ENCODE measurements at regions not wholly inside any gene's neighbourhood (a gene's known extent, or its start where the extent isn't known, plus 50 kb on each side); places are given as distances from the start of the nearest gene placed in this dataset.

DNA sequence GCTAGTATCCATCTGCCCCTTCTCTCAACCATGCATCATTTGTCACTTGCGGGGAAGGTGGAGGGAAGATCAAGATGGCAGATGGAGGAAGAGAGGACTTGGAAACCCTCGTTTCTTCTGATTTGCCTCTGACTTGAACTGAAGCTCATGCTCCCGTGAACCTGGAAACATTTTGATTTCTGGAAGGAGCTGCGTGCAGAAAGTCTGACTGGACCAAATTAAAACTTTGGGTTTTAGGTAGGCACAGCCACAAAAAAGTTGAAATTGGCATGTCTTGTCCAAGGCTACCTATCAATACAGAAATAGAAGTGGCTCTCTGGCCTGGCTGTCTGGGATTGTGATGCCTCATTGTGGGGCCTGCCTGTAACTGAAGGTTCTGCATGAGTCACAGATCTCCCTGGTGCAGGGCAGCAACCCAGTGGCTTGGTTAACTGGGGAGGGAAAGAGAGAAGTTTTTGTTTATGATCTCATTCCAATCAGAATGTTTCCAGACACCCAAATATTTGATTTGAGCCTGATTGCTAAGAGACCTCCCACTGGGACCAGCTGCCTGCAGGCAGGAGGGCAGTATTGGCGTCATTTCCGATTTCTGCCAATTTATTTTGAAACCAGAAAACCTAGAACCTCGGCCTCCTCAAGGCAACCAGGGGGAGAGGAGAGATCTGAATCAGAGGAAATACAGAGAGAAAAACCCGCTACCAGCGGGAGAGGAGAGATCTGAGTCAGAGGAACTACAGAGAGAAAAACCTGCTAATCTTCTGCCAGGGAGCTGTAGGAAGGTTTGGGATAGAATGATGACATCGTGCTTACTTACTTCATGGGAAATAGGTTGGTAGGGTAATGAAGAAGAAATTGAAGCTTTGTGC is 363.6 kb downstream of the ANKRD30A start:
- TF ChIP-seq ZNF274 (IDR thresholded peaks at IDR 0.05; ENCODE audit: low read depth, low read length) (no peak), SUZ12 (IDR thresholded peaks at IDR 0.05; ENCODE audit: extremely low read depth, insufficient read depth, insufficient read length) (no peak)

All from NT2/D1 (cell line).